SK-N-SH (cell line): ENCODE measurements at regions not wholly inside any gene's neighbourhood (a gene's known extent, or its start where the extent isn't known, plus 50 kb on each side); places are given as distances from the start of the nearest gene placed in this dataset.

Experiments
- CTCF ChIA-PET: fragments of 300-600, 350-600 bp; formaldehyde crosslinking; extraction: SDS; loops from one replicate; lab custom pipeline; 2021; lab: Yijun Ruan, JAX
- POLR2A ChIA-PET: fragments of 350-600 bp; sonication (Branson Sonifier 250); formaldehyde crosslinking; extraction: SDS; loops from one replicate; lab custom pipeline; 2020; ENCODE audit warnings: antibody characterized with exemption, inconsistent platforms; lab: Yijun Ruan, JAX
- DNase-seq: peaks from one replicate; pipeline ENCODE4 v3.0.0; 2012
- H2AFZ ChIP-seq: fragments of 200-600 bp; sonication (generic); 2 replicates; pipeline ENCODE4 v1.8.1; 2016; ENCODE audit warnings: antibody characterized with exemption, mild to moderate bottlenecking, low read depth
- H3F3A ChIP-seq: fragments of 200-600 bp; sonication (generic); replicated peaks from 2 replicates; pipeline ENCODE3; 2016; ENCODE audit warnings: antibody characterized with exemption, mild to moderate bottlenecking; ENCODE audit not compliant: insufficient read depth
- H3K27ac ChIP-seq, 2 experiments: fragments of 200-500 bp in 1 of 2; fragments of 200-600 bp in 1 of 2; sonication (Bioruptor generic) in 1 of 2; sonication (generic), shearing (Covaris generic) in 1 of 2; 2 replicates each; pipeline versions ENCODE4 v1.5.1 to v1.6.1; 2014 to 2016; ENCODE audit warnings: low read depth in 2 of 2, inconsistent platforms in 1 of 2, low read length in 1 of 2, mild to moderate bottlenecking in 1 of 2, mixed read lengths in 1 of 2
- H3K27me3 ChIP-seq: fragments of 200-600 bp; sonication (generic), shearing (Covaris generic); 2 replicates; pipeline ENCODE4 v1.6.1; 2016; ENCODE audit warnings: mixed run types; ENCODE audit not compliant: insufficient read depth
- H3K36me3 ChIP-seq, 2 experiments: fragments of 200-500 bp in 1 of 2; fragments of 200-600 bp in 1 of 2; sonication (Bioruptor generic) in 1 of 2; sonication (generic) in 1 of 2; replicated peaks in 1 of 2; 2 replicates each; pipeline versions ENCODE3 to v1.5.1; 2014 to 2016; ENCODE audit warnings: low read length in 1 of 2, mild to moderate bottlenecking in 1 of 2; ENCODE audit not compliant: insufficient read depth in 2 of 2, control insufficient read depth in 1 of 2
- H3K4me1 ChIP-seq, 2 experiments: fragments of 200-500 bp in 1 of 2; fragments of 200-600 bp in 1 of 2; sonication (Bioruptor generic) in 1 of 2; sonication (generic), shearing (Covaris generic) in 1 of 2; 2 replicates each; pipeline versions ENCODE4 v1.5.1 to v1.6.1; 2014 to 2016; ENCODE audit warnings: low read depth in 1 of 2, low read length in 1 of 2, mixed run types in 1 of 2; ENCODE audit not compliant: insufficient read depth in 2 of 2, control insufficient read depth in 1 of 2
- H3K4me2 ChIP-seq: fragments of 200-600 bp; sonication (generic), shearing (Covaris generic); 2 replicates; pipeline ENCODE4 v1.6.1; 2017; ENCODE audit warnings: mixed run types
- H3K4me3 ChIP-seq, 2 experiments: fragments of 200-500 bp in 1 of 2; fragments of 200-600 bp in 1 of 2; sonication (Bioruptor generic) in 1 of 2; sonication (generic), shearing (Covaris generic) in 1 of 2; 2 replicates each; pipeline versions ENCODE4 v1.5.1 to v1.8.1; 2014 to 2016; ENCODE audit warnings: low read depth in 2 of 2, inconsistent platforms in 1 of 2, low read length in 1 of 2, mild to moderate bottlenecking in 1 of 2, mixed read lengths in 1 of 2, moderate library complexity in 1 of 2
- H3K79me2 ChIP-seq: fragments of 200-600 bp; sonication (generic); 2 replicates; pipeline ENCODE4 v1.8.1; 2017; ENCODE audit warnings: mild to moderate bottlenecking; ENCODE audit not compliant: insufficient read depth
- H3K9ac ChIP-seq: fragments of 200-600 bp; sonication (generic); 2 replicates; pipeline ENCODE4 v1.6.1; 2017; ENCODE audit warnings: mixed run types
- H3K9me2 ChIP-seq: fragments of 200-600 bp; sonication (generic); 2 replicates; pipeline ENCODE4 v1.6.1; 2017; ENCODE audit warnings: mixed run types
- H3K9me3 ChIP-seq: fragments of 200-600 bp; sonication (generic); 2 replicates; pipeline ENCODE4 v1.6.1; 2017; ENCODE audit warnings: mixed run types, mild to moderate bottlenecking, moderate library complexity
- H4K20me1 ChIP-seq: fragments of 200-600 bp; sonication (generic); 2 replicates; pipeline ENCODE4 v1.6.1; 2017; ENCODE audit warnings: mild to moderate bottlenecking, mixed run types; ENCODE audit not compliant: insufficient read depth
- CHD2 ChIP-seq: fragments of 150-350 bp; IDR thresholded peaks from 2 replicates; pipeline ENCODE4 v1.6.1; 2018; ENCODE audit warnings: low read length; ENCODE audit not compliant: partially characterized antibody
- EP300 ChIP-seq, 2 experiments: IDR thresholded peaks; 2 replicates each; pipeline versions ENCODE4 v1.4.0 to v1.6.1; 2012; ENCODE audit warnings: borderline replicate concordance in 1 of 2, low read depth in 1 of 2, low read length in 1 of 2
- EZH2phosphoT487 ChIP-seq: fragments of 200-600 bp; sonication (generic); IDR thresholded peaks from 2 replicates; pipeline ENCODE4 v1.6.1; 2017; ENCODE audit warnings: low read depth, mixed run types, mild to moderate bottlenecking, antibody characterized with exemption, moderate library complexity, borderline replicate concordance
- FOSL2 ChIP-seq: IDR thresholded peaks from 2 replicates; pipeline ENCODE4 v1.4.0; 2012; ENCODE audit warnings: low read depth, mild to moderate bottlenecking, moderate library complexity, borderline replicate concordance
- FOXJ3 ChIP-seq: sonication (generic); formaldehyde crosslinking; IDR thresholded peaks from 2 replicates; pipeline ENCODE4 v1.5.1; 2020; ENCODE audit warnings: mild to moderate bottlenecking, missing genetic modification reagents
- MXI1 ChIP-seq: IDR thresholded peaks from 2 replicates; pipeline ENCODE4 v1.6.1; 2012; ENCODE audit warnings: mild to moderate bottlenecking, low read depth, low read length, improper control_type of control experiment
- NFIC ChIP-seq: IDR thresholded peaks from 2 replicates; pipeline ENCODE4 v1.4.0; 2012; ENCODE audit warnings: borderline replicate concordance
- RAD21 ChIP-seq: IDR thresholded peaks from 2 replicates; pipeline ENCODE4 v1.6.1; 2012; ENCODE audit warnings: mild to moderate bottlenecking, low read length
- REST ChIP-seq: IDR thresholded peaks from 2 replicates; pipeline ENCODE4 v1.6.1; 2012; ENCODE audit warnings: mild to moderate bottlenecking, low read depth, low read length, moderate library complexity
- RFX5 ChIP-seq: IDR thresholded peaks from 2 replicates; pipeline ENCODE4 v1.6.1; 2012; ENCODE audit warnings: mild to moderate bottlenecking, improper control_type of control experiment, low read length
- RXRA ChIP-seq: IDR thresholded peaks from 2 replicates; pipeline ENCODE4 v1.4.0; 2012; ENCODE audit warnings: low read depth, mild to moderate bottlenecking, borderline replicate concordance
- TCF12 ChIP-seq: IDR thresholded peaks from 2 replicates; pipeline ENCODE4 v1.4.0; 2012
- USF1 ChIP-seq: IDR thresholded peaks from 2 replicates; pipeline ENCODE4 v1.4.0; 2012; ENCODE audit warnings: low read depth, borderline replicate concordance
- WGBS: methylation state at CpG from one replicate; pipeline ENCODE4 v1.1.6; 2017; ENCODE audit warnings: low lambda C conversion rate; 5-methylcytosine and 5-hydroxymethylcytosine counted together

GRCh38 chrX:43522582-43522981 is 133.5 kb upstream of the MAOA start:
- Histone ChIP-seq H3K27ac (no peak overlapping the region), H3K79me2 (no peaks in the 10 kb centered on the region), H2AFZ (no peak overlapping the region), H3K36me3 (no peaks in the 10 kb centered on the region), H3K9me3 (no peaks in the 10 kb centered on the region), H3K27me3 (no peaks in the 10 kb centered on the region), H3K4me3 (no peak overlapping the region), H3K9ac (no peak overlapping the region), H3K4me1 (no peaks in the 10 kb centered on the region), H3K4me2 (no peak overlapping the region), H3F3A (no peaks in the 10 kb centered on the region), H4K20me1 (no peaks in the 10 kb centered on the region), H3K9me2 (no peaks in the 10 kb centered on the region)
- no peak for DNase-seq
- ChIA-PET CTCF (interaction anchor here (1.0 kb wide), 1 partner anchor 17 kb away, joined by 3 read pairs; no protein-coding TSS in a partner anchor), POLR2A (no interaction called here)
- TF ChIP-seq RXRA (no peak), FOXJ3 (CRISPR knock-in tag) (no peak), USF1 (no peak), TCF12 (no peak), RFX5 (no peak), RAD21 (no peak), NFIC (no peak), EZH2phosphoT487 (no peak)
- WGBS = 20% methylated on average over 3 of the region's 3 CpGs

GRCh38 chrX:43525901-43526610 is 130.0 kb upstream of the MAOA start:
- no peaks in the 10 kb centered on the region for H3K36me3 ChIP-seq
- no peaks in the 10 kb centered on the region for H3K9me3 ChIP-seq
- no peaks in the 10 kb centered on the region for H4K20me1 ChIP-seq
- TF ChIP-seq REST (no peak), CHD2 (no peak), FOSL2 (no peak), EP300 (IDR thresholded peaks at IDR 0.05; ENCODE audit: borderline replicate concordance in 1 of 2, low read depth in 1 of 2, low read length in 1 of 2) (no peak), RFX5 (no peak), MXI1 (no peak)
- H3K9ac ChIP-seq = no peak overlapping the region
- no peaks in the 10 kb centered on the region for H3K79me2 ChIP-seq
- H3K27ac ChIP-seq = no peak overlapping the region
- no peak overlapping the region for H3K4me3 ChIP-seq
- CTCF ChIA-PET = interaction anchor here (1.7 kb wide), 1 partner anchor 176 kb away, joined by 5 read pairs; no protein-coding TSS in a partner anchor
- no peaks in the 10 kb centered on the region for H3K4me1 ChIP-seq
- 7% methylated on average over 5 of the region's 5 CpGs for WGBS
- POLR2A ChIA-PET = no interaction called here
- no peaks in the 10 kb centered on the region for H3K27me3 ChIP-seq
- no peak overlapping the region for H2AFZ ChIP-seq
- no peak overlapping the region for H3K4me2 ChIP-seq
- no peak for DNase-seq
- no peaks in the 10 kb centered on the region for H3F3A ChIP-seq
- no peaks in the 10 kb centered on the region for H3K9me2 ChIP-seq
